Upper lobe of left lung (tissue), 6 donors: ENCODE measurements at regions not wholly inside any gene's neighbourhood (a gene's known extent, or its start where the extent isn't known, plus 50 kb on each side); places are given as distances from the start of the nearest gene placed in this dataset.

Experiments
- ATAC-seq, 2 donors: fragments of 200-7000 bp; cut with Tn5 transposase; one replicate each; pipeline ENCODE4 v1.9.1; 2022; ENCODE audit warnings: mild to moderate bottlenecking in 2 of 2, moderate library complexity in 2 of 2; ENCODE audit not compliant: low FRiP score in 2 of 2
- DNase-seq, 2 donors: peaks; one replicate each; pipeline ENCODE4 v3.0.0-alpha.2; 2019 to 2020
- H3K27ac ChIP-seq, 4 donors: fragments of 200-600 bp; sonication (generic); one replicate each; pipeline ENCODE4 v1.5.1; 2016 to 2019
- H3K27me3 ChIP-seq, 4 donors: fragments of 200-600 bp; sonication (generic); one replicate each; pipeline ENCODE4 v1.5.1; 2017 to 2019
- H3K36me3 ChIP-seq, 4 donors: fragments of 200-600 bp; sonication (generic); one replicate each; pipeline ENCODE4 v1.5.1; 2016 to 2019
- H3K4me1 ChIP-seq, 4 donors: fragments of 200-600 bp; sonication (generic); one replicate each; pipeline ENCODE4 v1.5.1; 2018 to 2019
- H3K4me3 ChIP-seq, 4 donors: fragments of 200-600 bp; sonication (generic); one replicate each; pipeline ENCODE4 v1.5.1; 2017 to 2019; ENCODE audit warnings: mild to moderate bottlenecking in 2 of 4, moderate library complexity in 1 of 4
- H3K9me3 ChIP-seq, 4 donors: fragments of 200-600 bp; sonication (generic); one replicate each; pipeline ENCODE4 v1.5.1; 2018 to 2019
- CTCF ChIP-seq, 6 experiments: fragments of 450-650 bp in 4 of 6; fragments of 200-600 bp in 2 of 6; sonication (generic) in 2 of 6; IDR thresholded peaks; one replicate each; pipeline ENCODE4 v1.5.1; 2016 to 2019; ENCODE audit warnings: antibody characterized with exemption in 6 of 6
- EP300 ChIP-seq, 4 donors: sonication (generic); formaldehyde crosslinking; IDR thresholded peaks; one replicate each; pipeline ENCODE4 v1.5.1; 2017; ENCODE audit warnings: antibody characterized with exemption in 4 of 4, control low read depth in 2 of 4
- POLR2A ChIP-seq, 4 donors: fragments of 450-650 bp; IDR thresholded peaks; one replicate each; pipeline ENCODE4 v1.5.1; 2016 to 2017; ENCODE audit warnings: antibody characterized with exemption in 4 of 4, mild to moderate bottlenecking in 2 of 4
- POLR2AphosphoS5 ChIP-seq, 2 donors: sonication (generic); formaldehyde crosslinking; IDR thresholded peaks; one replicate each; pipeline ENCODE4 v1.5.1; 2017; ENCODE audit warnings: antibody characterized with exemption in 2 of 2
- WGBS, 2 donors: methylation state at CpG; one replicate each; pipeline ENCODE4 v1.1.5; 2017 to 2018; 5-methylcytosine and 5-hydroxymethylcytosine counted together
- donor health status: DM: no; HTN: no; CAD: no; lungs with moderate emphysema.
- donor health status: DM: no; HTN: yes; CAD: no; lungs with severe emphysema.

GRCh38 chr14:43595096-43595772, 911.8 kb downstream of the FSCB start:
- no peak for ATAC-seq
- WGBS, 2 donors, result 50 to 54% methylated on average over 2 of the region's 2 CpGs
- TF ChIP-seq POLR2A (IDR thresholded peaks at IDR 0.05) (no peak), POLR2AphosphoS5 (IDR thresholded peaks at IDR 0.05) (no peak), EP300 (IDR thresholded peaks at IDR 0.05) (no peak), CTCF (IDR thresholded peaks at IDR 0.05) (no peak)

GRCh38 chr14:43591776-43592175, 915.3 kb downstream of the FSCB start:
- no peak overlapping the region for H3K4me3 ChIP-seq
- H3K27ac ChIP-seq, result no peak overlapping the region
- DNase-seq, result no peak
- ATAC-seq, result no peak
- H3K4me1 ChIP-seq, result no peaks in the 10 kb centered on the region
- H3K27me3 ChIP-seq, result no peaks in the 10 kb centered on the region
- H3K9me3 ChIP-seq, result no peaks in the 10 kb centered on the region
- TF ChIP-seq POLR2AphosphoS5 (IDR thresholded peaks at IDR 0.05), result no peak
- TF ChIP-seq POLR2A (IDR thresholded peaks at IDR 0.05), result no peak
- H3K36me3 ChIP-seq, result no peaks in the 10 kb centered on the region
- WGBS, 2 donors, result 42% methylated on average over 3 of the region's 3 CpGs

More at GRCh38 chr14:43595096-43595772, 911.8 kb downstream of the FSCB start:
- no peak for DNase-seq
- Histone ChIP-seq H3K9me3 (no peaks in the 10 kb centered on the region), H3K27ac (no peak overlapping the region), H3K4me3 (no peak overlapping the region), H3K27me3 (no peaks in the 10 kb centered on the region), H3K36me3 (no peaks in the 10 kb centered on the region), H3K4me1 (no peaks in the 10 kb centered on the region)

- Histone ChIP-seq H3K9me3 (no peaks in the 10 kb centered on the region), H3K27ac (no peak overlapping the region), H3K4me3 (no peak overlapping the region), H3K36me3 (no peaks in the 10 kb centered on the region), H3K4me1 (no peaks in the 10 kb centered on the region), H3K27me3 (no peaks in the 10 kb centered on the region)
- ATAC-seq (no peak), DNase-seq (no peak)
- WGBS, 2 donors, result 67 to 71% methylated on average over 3 of the region's 3 CpGs
- no peak for TF ChIP-seq POLR2AphosphoS5 (IDR thresholded peaks at IDR 0.05)
- no peak for TF ChIP-seq POLR2A (IDR thresholded peaks at IDR 0.05)
- no peak for TF ChIP-seq EP300 (IDR thresholded peaks at IDR 0.05)
- TF ChIP-seq CTCF (IDR thresholded peaks at IDR 0.05), result no peak
These were observed 919.9 kb downstream of the FSCB start for GRCh38 chr14:43587183-43587582.

- ATAC-seq, result no peak
- Histone ChIP-seq H3K4me3 (no peak overlapping the region), H3K27ac (no peak overlapping the region), H3K27me3 (no peaks in the 10 kb centered on the region), H3K4me1 (no peaks in the 10 kb centered on the region), H3K9me3 (peaks cover 0 to 4% (median 0%) of the 10 kb centered on the region in 4 donors), H3K36me3 (no peaks in the 10 kb centered on the region)
- WGBS, 2 donors, result 77 to 80% methylated on average over 2 of the region's 2 CpGs
- TF ChIP-seq POLR2AphosphoS5 (IDR thresholded peaks at IDR 0.05) (no peak), CTCF (IDR thresholded peaks at IDR 0.05) (no peak), EP300 (IDR thresholded peaks at IDR 0.05) (no peak), POLR2A (IDR thresholded peaks at IDR 0.05) (no peak)
- no peak for DNase-seq
These were observed 927.4 kb downstream of the FSCB start for GRCh38 chr14:43579671-43580070.

GRCh38 chr14:43568022-43568421, 939.1 kb downstream of the FSCB start:
- no peak overlapping the region for H3K27ac ChIP-seq
- no peak for TF ChIP-seq EP300 (IDR thresholded peaks at IDR 0.05)
- TF ChIP-seq POLR2AphosphoS5 (IDR thresholded peaks at IDR 0.05), result no peak
- TF ChIP-seq CTCF (IDR thresholded peaks at IDR 0.05), result no peak
- no peak for TF ChIP-seq POLR2A (IDR thresholded peaks at IDR 0.05)
- no peaks in the 10 kb centered on the region for H3K4me1 ChIP-seq
- no peaks in the 10 kb centered on the region for H3K9me3 ChIP-seq
- DNase-seq (no peak), ATAC-seq (no peak)
- WGBS, 2 donors, result 52 to 64% methylated on average over 1 of the region's 1 CpG
- H3K36me3 ChIP-seq, result no peaks in the 10 kb centered on the region
- H3K27me3 ChIP-seq, result no peaks in the 10 kb centered on the region
- H3K4me3 ChIP-seq, result no peak overlapping the region
